ENCODE measurements at regions not wholly inside any gene's neighbourhood (a gene's known extent, or its start where the extent isn't known, plus 50 kb on each side); places are given as distances from the start of the nearest gene placed in this dataset.

- TF ChIP-seq TP53 (CRISPR knock-in tag; IDR thresholded peaks at IDR 0.05) = no peak
- TF ChIP-seq CTCF (IDR thresholded peaks at IDR 0.05) = no peak
Observed at GRCh38 chr3:104591776-104592175, 774.9 kb upstream of the ALCAM start.

Measured in A549 (cell line).